ENCODE measurements at regions not wholly inside any gene's neighbourhood (a gene's known extent, or its start where the extent isn't known, plus 50 kb on each side); places are given as distances from the start of the nearest gene placed in this dataset.
"Not testable (repeated sequence)": the region's sequence is repeated elsewhere in the genome, so short reads cannot be mapped to it uniquely, and the experiment has no call there.

GRCh38 chr20:57995381-57995977, 233.0 kb downstream of the ANKRD60 start:
- DNase-seq = no peak

GRCh38 chr20:57993716-57994431, 234.6 kb downstream of the ANKRD60 start:
- DNase-seq = peak; percentile 33

- DNase-seq = peak; percentile 90
Measured at GRCh38 chr20:57991211-57991881, 237.1 kb downstream of the ANKRD60 start.

- peak; percentile 83 for DNase-seq
Measured at GRCh38 chr20:57990396-57990987, 238.0 kb downstream of the ANKRD60 start.

GRCh38 chr20:57988828-57989227, 239.6 kb downstream of the ANKRD60 start:
- no peak for DNase-seq

GRCh38 chr20:57988422-57988821, 240.0 kb downstream of the ANKRD60 start:
- no peak for DNase-seq

GRCh38 chr20:57987659-57988058, 240.8 kb downstream of the ANKRD60 start:
- DNase-seq = no peak

GRCh38 chr20:57986666-57987065, 241.8 kb downstream of the ANKRD60 start:
- no peak for DNase-seq

GRCh38 chr20:57985278-57985677, 243.2 kb downstream of the ANKRD60 start:
- DNase-seq = no peak

- no peak for DNase-seq
Measured at GRCh38 chr20:57983082-57983481, 245.4 kb downstream of the ANKRD60 start.

GRCh38 chr20:57980506-57980905, 247.9 kb downstream of the ANKRD60 start:
- no peak for DNase-seq

- DNase-seq = no peak
Measured at GRCh38 chr20:57977569-57977968, 250.9 kb downstream of the ANKRD60 start.

- no peak for DNase-seq
Measured at GRCh38 chr20:57977141-57977540, 251.3 kb downstream of the ANKRD60 start.

GRCh38 chr20:57974863-57975262, 253.6 kb downstream of the ANKRD60 start:
- no peak for DNase-seq

- no peak for DNase-seq
Measured at GRCh38 chr20:57973886-57974285, 254.6 kb downstream of the ANKRD60 start.

- not testable (repeated sequence) for DNase-seq
Measured at GRCh38 chr20:57971583-57971982, 256.9 kb downstream of the ANKRD60 start.

GRCh38 chr20:57970856-57971255, 257.6 kb downstream of the ANKRD60 start:
- no peak for DNase-seq

GRCh38 chr20:57970116-57970515, 258.3 kb downstream of the ANKRD60 start:
- no peak for DNase-seq

- no peak for DNase-seq
Measured at GRCh38 chr20:57968120-57968519, 258.3 kb upstream of the PMEPA1 start.

GRCh38 chr20:57967364-57967763, 257.5 kb upstream of the PMEPA1 start:
- DNase-seq = no peak

- DNase-seq = no peak
Measured at GRCh38 chr20:57966620-57967019, 256.8 kb upstream of the PMEPA1 start.

GRCh38 chr20:57965441-57965840, 255.6 kb upstream of the PMEPA1 start:
- DNase-seq = no peak

- no peak for DNase-seq
Measured at GRCh38 chr20:57964011-57964862, 254.4 kb upstream of the PMEPA1 start.

Measured in fibroblast of skin of right quadriceps (primary cell).